ENCODE measurements at regions not wholly inside any gene's neighbourhood (a gene's known extent, or its start where the extent isn't known, plus 50 kb on each side); places are given as distances from the start of the nearest gene placed in this dataset.

- Histone ChIP-seq H2AFZ (ENCODE audit: insufficient read depth, low read depth, low read length, poor library complexity, severe bottlenecking) (no peak overlapping the region), H3K79me2 (ENCODE audit: insufficient read depth, low read length) (no peaks in the 10 kb centered on the region), H3K36me3 (replicated peaks in 1 of 2; ENCODE audit: control insufficient read depth in 1 of 2, insufficient read depth in 2 of 2, low read length in 2 of 2) (no peaks in the 10 kb centered on the region), H3K4me3 (replicated peaks in 1 of 3; ENCODE audit: low read depth in 2 of 3, low read length in 3 of 3) (no peak overlapping the region), H3K9ac (ENCODE audit: insufficient read depth, low read length, poor library complexity, severe bottlenecking) (no peak overlapping the region), H3K9me3 (replicated peaks in 1 of 2; ENCODE audit: control insufficient read depth in 1 of 2, insufficient read depth in 1 of 2, low read length in 2 of 2) (peaks cover 8 to 20% of the 10 kb centered on the region in 2 donors), H3K27me3 (ENCODE audit: control insufficient read depth in 2 of 2, insufficient read depth in 2 of 2, low read length in 2 of 2) (no peaks in the 10 kb centered on the region), H4K20me1 (ENCODE audit: insufficient read depth, low read length) (no peaks in the 10 kb centered on the region), H3K4me1 (ENCODE audit: control insufficient read depth in 1 of 2, insufficient read depth in 2 of 2, low read length in 2 of 2) (no peaks in the 10 kb centered on the region), H3K27ac (ENCODE audit: low read depth in 1 of 2, low read length in 2 of 2) (no peak overlapping the region), H3K4me2 (replicated peaks; ENCODE audit: extremely low read depth, low read length, poor library complexity, severe bottlenecking) (no peak overlapping the region)
- H3K9me3 Mint-ChIP-seq = peaks cover 0 to 14% (median 3%) of the 10 kb centered on the region in 7 donors
- no peak for DNase-seq
- intact Hi-C loops (cut with micrococcal nuclease) = no loop called here
- TF ChIP-seq, protein P1, sequence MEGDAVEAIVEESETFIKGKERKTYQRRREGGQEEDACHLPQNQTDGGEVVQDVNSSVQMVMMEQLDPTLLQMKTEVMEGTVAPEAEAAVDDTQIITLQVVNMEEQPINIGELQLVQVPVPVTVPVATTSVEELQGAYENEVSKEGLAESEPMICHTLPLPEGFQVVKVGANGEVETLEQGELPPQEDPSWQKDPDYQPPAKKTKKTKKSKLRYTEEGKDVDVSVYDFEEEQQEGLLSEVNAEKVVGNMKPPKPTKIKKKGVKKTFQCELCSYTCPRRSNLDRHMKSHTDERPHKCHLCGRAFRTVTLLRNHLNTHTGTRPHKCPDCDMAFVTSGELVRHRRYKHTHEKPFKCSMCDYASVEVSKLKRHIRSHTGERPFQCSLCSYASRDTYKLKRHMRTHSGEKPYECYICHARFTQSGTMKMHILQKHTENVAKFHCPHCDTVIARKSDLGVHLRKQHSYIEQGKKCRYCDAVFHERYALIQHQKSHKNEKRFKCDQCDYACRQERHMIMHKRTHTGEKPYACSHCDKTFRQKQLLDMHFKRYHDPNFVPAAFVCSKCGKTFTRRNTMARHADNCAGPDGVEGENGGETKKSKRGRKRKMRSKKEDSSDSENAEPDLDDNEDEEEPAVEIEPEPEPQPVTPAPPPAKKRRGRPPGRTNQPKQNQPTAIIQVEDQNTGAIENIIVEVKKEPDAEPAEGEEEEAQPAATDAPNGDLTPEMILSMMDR (IDR thresholded peaks at IDR 0.05) = no peak
- H3K36me3 Mint-ChIP-seq = no peaks in the 10 kb centered on the region
- H3K4me1 Mint-ChIP-seq = no peaks in the 10 kb centered on the region
- 87% methylated on average over 5 of the region's 9 CpGs for WGBS (ENCODE audit: insufficient coverage)
- H3K27ac Mint-ChIP-seq = no peak overlapping the region
- peaks cover 0 to 2% (median 0%) of the 10 kb centered on the region in 3 donors for H3K27me3 Mint-ChIP-seq (ENCODE audit: low read depth in 3 of 3)
- H3K4me3 Mint-ChIP-seq = no peak overlapping the region
Measured at GRCh38 chr5:53206562-53206961, 97.0 kb upstream of the MOCS2 start.

DNA sequence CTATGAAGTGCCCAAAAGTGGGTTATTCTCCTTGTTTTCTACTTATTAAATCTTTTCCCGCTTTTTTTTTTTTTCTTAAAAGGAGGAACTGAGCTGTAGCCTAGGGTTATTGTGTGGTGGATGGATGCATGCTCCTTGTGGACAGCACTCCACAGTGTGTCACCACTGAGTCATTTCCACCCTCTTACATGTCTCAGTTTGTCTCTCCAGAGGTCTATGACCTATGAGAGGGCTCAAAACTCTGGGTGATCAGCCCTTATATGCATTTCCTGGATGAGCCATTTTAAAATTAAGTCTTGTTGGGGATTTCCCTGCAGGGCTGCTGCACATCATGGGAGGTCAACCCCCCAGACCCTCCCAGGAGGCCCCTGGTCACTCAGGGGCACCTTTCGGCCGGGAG lies 102.2 kb upstream of the MOCS2 start:
- WGBS (ENCODE audit: insufficient coverage) = no CpG with 5 or more reads among the region's 3 CpGs
- TF ChIP-seq, protein P1 (IDR thresholded peaks at IDR 0.05) = no peak
- H3K4me1 ChIP-seq (ENCODE audit: control insufficient read depth in 1 of 2, insufficient read depth in 2 of 2, low read length in 2 of 2) = no peaks in the 10 kb centered on the region

More for the DNA sequence above, 102.2 kb upstream of the MOCS2 start:
- peaks cover 0 to 5% (median 0%) of the 10 kb centered on the region in 3 donors for H3K27me3 Mint-ChIP-seq (ENCODE audit: low read depth in 3 of 3)
- no peaks in the 10 kb centered on the region for H3K79me2 ChIP-seq (ENCODE audit: insufficient read depth, low read length)
- no peaks in the 10 kb centered on the region for H4K20me1 ChIP-seq (ENCODE audit: insufficient read depth, low read length)
- H3K4me1 Mint-ChIP-seq = no peaks in the 10 kb centered on the region
- H3K4me2 ChIP-seq (replicated peaks; ENCODE audit: extremely low read depth, low read length, poor library complexity, severe bottlenecking) = no peak overlapping the region
- no peak overlapping the region for H3K27ac ChIP-seq (ENCODE audit: low read depth in 1 of 2, low read length in 2 of 2)
- intact Hi-C loops (cut with micrococcal nuclease) = no loop called here
- no peaks in the 10 kb centered on the region for H3K36me3 ChIP-seq (replicated peaks in 1 of 2; ENCODE audit: control insufficient read depth in 1 of 2, insufficient read depth in 2 of 2, low read length in 2 of 2)
- H2AFZ ChIP-seq (ENCODE audit: insufficient read depth, low read depth, low read length, poor library complexity, severe bottlenecking) = no peak overlapping the region
- no peak overlapping the region for H3K27ac Mint-ChIP-seq
- peaks cover 2 to 21% (median 14%) of the 10 kb centered on the region in 7 donors for H3K9me3 Mint-ChIP-seq
- H3K9me3 ChIP-seq (replicated peaks in 1 of 2; ENCODE audit: control insufficient read depth in 1 of 2, insufficient read depth in 1 of 2, low read length in 2 of 2) = peaks cover 12 to 16% of the 10 kb centered on the region in 2 donors
- H3K9ac ChIP-seq (ENCODE audit: insufficient read depth, low read length, poor library complexity, severe bottlenecking) = no peak overlapping the region
- H3K4me3 ChIP-seq (replicated peaks in 1 of 3; ENCODE audit: low read depth in 2 of 3, low read length in 3 of 3) = no peak overlapping the region
- no peak for DNase-seq
- no peak overlapping the region for H3K4me3 Mint-ChIP-seq
- H3K27me3 ChIP-seq (ENCODE audit: control insufficient read depth in 2 of 2, insufficient read depth in 2 of 2, low read length in 2 of 2) = no peaks in the 10 kb centered on the region
- no peaks in the 10 kb centered on the region for H3K36me3 Mint-ChIP-seq

Measured in CD14-positive monocyte (primary cell).